ENCODE measurements at regions not wholly inside any gene's neighbourhood (a gene's known extent, or its start where the extent isn't known, plus 50 kb on each side); places are given as distances from the start of the nearest gene placed in this dataset.

DNA sequence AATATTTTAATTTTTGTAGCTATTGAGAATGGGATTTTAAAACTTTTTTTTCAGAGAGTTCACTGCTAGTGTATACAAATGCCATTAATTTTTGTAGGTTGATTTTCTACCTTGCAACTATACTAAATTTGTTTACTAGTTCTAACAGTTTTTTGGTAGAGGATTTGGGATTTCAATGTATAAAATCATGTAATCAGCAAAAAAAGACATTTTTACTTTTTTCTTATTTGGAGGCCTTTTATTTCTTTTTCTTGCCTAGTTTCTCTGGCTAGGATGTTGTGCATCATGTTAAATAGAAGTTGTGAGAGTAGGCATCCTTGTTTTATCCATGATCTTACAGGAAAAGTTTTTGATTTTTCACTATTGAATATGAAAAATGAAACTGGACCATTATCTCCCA, 602.9 kb upstream of the KIF2B start:
- no peak for TF ChIP-seq TOX (CRISPR knock-in tag; IDR thresholded peaks at IDR 0.05; ENCODE audit: borderline replicate concordance)
- no peak for TF ChIP-seq TCF4 (CRISPR knock-in tag; IDR thresholded peaks at IDR 0.05; ENCODE audit: borderline replicate concordance)
- TF ChIP-seq ZFP30 (CRISPR knock-in tag; IDR thresholded peaks at IDR 0.05), result no peak
- TF ChIP-seq ISL1 (CRISPR knock-in tag; IDR thresholded peaks at IDR 0.05), result no peak
- no peak for TF ChIP-seq PATZ1 (CRISPR knock-in tag; IDR thresholded peaks at IDR 0.05; ENCODE audit: borderline replicate concordance)
- no peak for TF ChIP-seq PPARA (CRISPR knock-in tag; IDR thresholded peaks at IDR 0.05; ENCODE audit: borderline replicate concordance)
- TF ChIP-seq POU6F1 (CRISPR knock-in tag; IDR thresholded peaks at IDR 0.05; ENCODE audit: borderline replicate concordance, low read depth), result no peak
- TF ChIP-seq OSR1 (CRISPR knock-in tag; IDR thresholded peaks at IDR 0.05), result no peak

Data from SK-N-SH treated with all-trans-retinoic acid at 6 μM for 48 hours (cell line).